ENCODE measurements at regions not wholly inside any gene's neighbourhood (a gene's known extent, or its start where the extent isn't known, plus 50 kb on each side); places are given as distances from the start of the nearest gene placed in this dataset.

DNA sequence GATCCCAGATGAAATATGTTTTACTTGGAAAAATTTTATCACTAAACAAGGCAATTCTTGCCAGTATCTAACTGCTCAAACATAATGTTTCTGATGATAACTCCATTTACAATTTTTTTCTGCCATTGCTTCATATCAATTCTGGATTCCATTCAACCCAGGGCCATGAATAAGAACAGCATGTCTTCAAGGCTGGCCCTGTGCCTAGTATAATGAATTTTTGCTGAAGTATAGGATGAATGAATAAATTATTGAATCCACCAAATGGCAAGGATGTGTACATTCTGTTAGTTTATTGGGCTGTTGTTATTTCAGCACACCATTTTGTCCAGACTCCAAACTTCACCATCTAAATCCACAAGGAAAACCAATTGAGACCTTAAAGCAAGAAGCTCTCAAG lies 414.7 kb downstream of the HS3ST3B1 start:
- TF ChIP-seq, protein P1, sequence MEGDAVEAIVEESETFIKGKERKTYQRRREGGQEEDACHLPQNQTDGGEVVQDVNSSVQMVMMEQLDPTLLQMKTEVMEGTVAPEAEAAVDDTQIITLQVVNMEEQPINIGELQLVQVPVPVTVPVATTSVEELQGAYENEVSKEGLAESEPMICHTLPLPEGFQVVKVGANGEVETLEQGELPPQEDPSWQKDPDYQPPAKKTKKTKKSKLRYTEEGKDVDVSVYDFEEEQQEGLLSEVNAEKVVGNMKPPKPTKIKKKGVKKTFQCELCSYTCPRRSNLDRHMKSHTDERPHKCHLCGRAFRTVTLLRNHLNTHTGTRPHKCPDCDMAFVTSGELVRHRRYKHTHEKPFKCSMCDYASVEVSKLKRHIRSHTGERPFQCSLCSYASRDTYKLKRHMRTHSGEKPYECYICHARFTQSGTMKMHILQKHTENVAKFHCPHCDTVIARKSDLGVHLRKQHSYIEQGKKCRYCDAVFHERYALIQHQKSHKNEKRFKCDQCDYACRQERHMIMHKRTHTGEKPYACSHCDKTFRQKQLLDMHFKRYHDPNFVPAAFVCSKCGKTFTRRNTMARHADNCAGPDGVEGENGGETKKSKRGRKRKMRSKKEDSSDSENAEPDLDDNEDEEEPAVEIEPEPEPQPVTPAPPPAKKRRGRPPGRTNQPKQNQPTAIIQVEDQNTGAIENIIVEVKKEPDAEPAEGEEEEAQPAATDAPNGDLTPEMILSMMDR (IDR thresholded peaks at IDR 0.05) = no peak
- TF ChIP-seq EZH2 (IDR thresholded peaks at IDR 0.05) (no peak), EZH2phosphoT487 (IDR thresholded peaks at IDR 0.05) (no peak)
